Prostate gland (tissue), 2 donors: ENCODE measurements at regions not wholly inside any gene's neighbourhood (a gene's known extent, or its start where the extent isn't known, plus 50 kb on each side); places are given as distances from the start of the nearest gene placed in this dataset.

Source experiments
- POLR2AphosphoS5 ChIP-seq: sonication (generic); formaldehyde crosslinking; IDR thresholded peaks from one replicate; pipeline ENCODE4 v1.6.1; 2017; ENCODE audit warnings: antibody characterized with exemption
- TF ChIP-seq, protein P1 (sequence below), 4 experiments: fragments of 200-600 bp in 2 of 4; fragments of 450-650 bp in 2 of 4; sonication (generic) in 2 of 4; IDR thresholded peaks; 1 replicate in 3 of 4; 2 replicates in 1 of 4; pipeline ENCODE4 v1.5.1; 2016 to 2019; ENCODE audit warnings: antibody characterized with exemption in 4 of 4, mild to moderate bottlenecking in 2 of 4, moderate library complexity in 2 of 4

GRCh38 chr12:19718401-19718800 is 279.1 kb downstream of the AEBP2 start:
- TF ChIP-seq, protein P1, sequence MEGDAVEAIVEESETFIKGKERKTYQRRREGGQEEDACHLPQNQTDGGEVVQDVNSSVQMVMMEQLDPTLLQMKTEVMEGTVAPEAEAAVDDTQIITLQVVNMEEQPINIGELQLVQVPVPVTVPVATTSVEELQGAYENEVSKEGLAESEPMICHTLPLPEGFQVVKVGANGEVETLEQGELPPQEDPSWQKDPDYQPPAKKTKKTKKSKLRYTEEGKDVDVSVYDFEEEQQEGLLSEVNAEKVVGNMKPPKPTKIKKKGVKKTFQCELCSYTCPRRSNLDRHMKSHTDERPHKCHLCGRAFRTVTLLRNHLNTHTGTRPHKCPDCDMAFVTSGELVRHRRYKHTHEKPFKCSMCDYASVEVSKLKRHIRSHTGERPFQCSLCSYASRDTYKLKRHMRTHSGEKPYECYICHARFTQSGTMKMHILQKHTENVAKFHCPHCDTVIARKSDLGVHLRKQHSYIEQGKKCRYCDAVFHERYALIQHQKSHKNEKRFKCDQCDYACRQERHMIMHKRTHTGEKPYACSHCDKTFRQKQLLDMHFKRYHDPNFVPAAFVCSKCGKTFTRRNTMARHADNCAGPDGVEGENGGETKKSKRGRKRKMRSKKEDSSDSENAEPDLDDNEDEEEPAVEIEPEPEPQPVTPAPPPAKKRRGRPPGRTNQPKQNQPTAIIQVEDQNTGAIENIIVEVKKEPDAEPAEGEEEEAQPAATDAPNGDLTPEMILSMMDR (IDR thresholded peaks at IDR 0.05): no peak
- TF ChIP-seq POLR2AphosphoS5: no peak
